Psoas muscle (tissue), 7 donors: ENCODE measurements at regions not wholly inside any gene's neighbourhood (a gene's known extent, or its start where the extent isn't known, plus 50 kb on each side); places are given as distances from the start of the nearest gene placed in this dataset.

ENCODE experiments used
- ATAC-seq, 4 donors: fragments of 200-7000 bp; cut with Tn5 transposase; one replicate each; pipeline ENCODE4 v1.9.1; 2020; ENCODE audit warnings: moderate library complexity in 3 of 4, mild to moderate bottlenecking in 2 of 4
- DNase-seq, 2 donors: peaks; one replicate each; pipeline ENCODE4 v3.0.0-alpha.2; 2020
- H3K27ac ChIP-seq: fragments of 200-600 bp; one replicate; pipeline ENCODE4 v1.8.0; 2022
- H3K27me3 ChIP-seq, 3 donors: fragments of 200-600 bp in 1 of 3; one replicate each; pipeline versions ENCODE4 v1.6.1 to v1.8.0; 2013 to 2022; ENCODE audit warnings: low read length in 2 of 3, mild to moderate bottlenecking in 2 of 3, moderate library complexity in 1 of 3; ENCODE audit not compliant: insufficient read depth in 3 of 3
- H3K36me3 ChIP-seq, 2 donors: fragments of 200-600 bp in 1 of 2; one replicate each; pipeline versions ENCODE4 v1.6.1 to v1.8.0; 2013 to 2022; ENCODE audit warnings: low read depth in 1 of 2, mild to moderate bottlenecking in 1 of 2, moderate library complexity in 1 of 2; ENCODE audit not compliant: insufficient read depth in 1 of 2
- H3K4me1 ChIP-seq: fragments of 200-600 bp; one replicate; pipeline ENCODE4 v1.8.0; 2022
- H3K4me3 ChIP-seq: fragments of 200-600 bp; one replicate; pipeline ENCODE4 v1.8.0; 2022; ENCODE audit warnings: mild to moderate bottlenecking
- H3K9me3 ChIP-seq: fragments of 200-600 bp; one replicate; pipeline ENCODE4 v1.8.0; 2022
- WGBS, 3 donors: extraction: QIAGEN DNeasy Blood & Tissue Kit; methylation state at CpG; one replicate each; pipeline versions ENCODE4 v1.1.6 to v1.1.7; 2013; 5-methylcytosine and 5-hydroxymethylcytosine counted together
- intact Hi-C, 2 donors: fragments of 100-400 bp; cut with DNase I; formaldehyde crosslinking; loops; one replicate each; pipeline versions ENCODE4 v1.11.0 to v1.14.2; 2022
- TF ChIP-seq, protein P1 (sequence below): fragments of 200-600 bp; IDR thresholded peaks from one replicate; pipeline ENCODE4 v1.8.0; 2022; ENCODE audit warnings: antibody characterized with exemption
- donor health status: healthy with polysubstance abuse.
- donor health status: DM: no; HTN: no; CAD: no; lungs with moderate emphysema.
- donor health status: Bipolar disorder and iron deficiency.
- donor health status: healthy.
- donor health status: DM: yes; HTN: yes; CAD: no.
- donor health status: DM: no; HTN: no; CAD: no.
- donor health status: DM: yes; HTN: yes; CAD: no.

DNA sequence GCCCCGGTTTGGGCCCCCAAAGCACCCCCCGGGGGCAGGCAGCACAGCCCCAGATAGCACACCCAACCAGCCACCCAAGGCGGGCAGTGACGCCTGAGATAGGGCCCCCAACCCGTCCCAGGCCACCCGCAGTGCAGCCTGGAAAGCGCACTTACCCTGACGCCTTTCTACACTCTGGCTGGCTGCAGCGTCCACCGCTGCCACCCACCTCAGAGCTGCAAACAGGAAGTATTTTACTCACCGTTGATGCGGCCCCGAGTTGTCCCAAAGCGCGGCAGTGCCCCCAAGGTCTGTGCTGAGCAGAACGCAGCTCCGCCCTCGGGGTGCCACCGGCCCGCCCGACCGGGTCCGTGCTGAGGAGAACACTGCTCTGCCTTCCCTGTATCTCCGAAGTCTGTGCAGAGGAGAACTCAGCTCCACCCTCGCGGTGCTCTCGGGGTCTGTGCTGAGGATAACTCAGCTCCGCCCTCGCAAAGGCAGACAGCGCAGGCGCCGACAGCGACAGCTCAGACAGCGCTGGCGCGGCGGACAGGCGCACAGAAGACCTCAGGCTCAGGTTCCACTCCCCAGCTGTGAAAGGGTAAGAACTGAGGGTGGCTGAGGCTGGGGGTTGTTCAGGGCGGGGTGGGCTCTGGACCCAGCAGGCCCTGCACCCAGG is 786.9 kb downstream of the CDY1 start:
- no peaks in the 10 kb centered on the region for H3K4me1 ChIP-seq
- no peaks in the 10 kb centered on the region for H3K9me3 ChIP-seq
- intact Hi-C loops = no loop called here
- no peaks in the 10 kb centered on the region for H3K27me3 ChIP-seq
- TF ChIP-seq, protein P1, sequence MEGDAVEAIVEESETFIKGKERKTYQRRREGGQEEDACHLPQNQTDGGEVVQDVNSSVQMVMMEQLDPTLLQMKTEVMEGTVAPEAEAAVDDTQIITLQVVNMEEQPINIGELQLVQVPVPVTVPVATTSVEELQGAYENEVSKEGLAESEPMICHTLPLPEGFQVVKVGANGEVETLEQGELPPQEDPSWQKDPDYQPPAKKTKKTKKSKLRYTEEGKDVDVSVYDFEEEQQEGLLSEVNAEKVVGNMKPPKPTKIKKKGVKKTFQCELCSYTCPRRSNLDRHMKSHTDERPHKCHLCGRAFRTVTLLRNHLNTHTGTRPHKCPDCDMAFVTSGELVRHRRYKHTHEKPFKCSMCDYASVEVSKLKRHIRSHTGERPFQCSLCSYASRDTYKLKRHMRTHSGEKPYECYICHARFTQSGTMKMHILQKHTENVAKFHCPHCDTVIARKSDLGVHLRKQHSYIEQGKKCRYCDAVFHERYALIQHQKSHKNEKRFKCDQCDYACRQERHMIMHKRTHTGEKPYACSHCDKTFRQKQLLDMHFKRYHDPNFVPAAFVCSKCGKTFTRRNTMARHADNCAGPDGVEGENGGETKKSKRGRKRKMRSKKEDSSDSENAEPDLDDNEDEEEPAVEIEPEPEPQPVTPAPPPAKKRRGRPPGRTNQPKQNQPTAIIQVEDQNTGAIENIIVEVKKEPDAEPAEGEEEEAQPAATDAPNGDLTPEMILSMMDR = no peak
- DNase-seq (no peak), ATAC-seq (no peak)
- 72 to 77% methylated on average over 38 to 39 of the region's 39 CpGs; no CpG with 5 or more reads in 1 of the 3 donors for WGBS, 3 donors
- no peak overlapping the region for H3K4me3 ChIP-seq
- H3K27ac ChIP-seq = no peak overlapping the region
- H3K36me3 ChIP-seq = no peaks in the 10 kb centered on the region

GRCh38 chrY:26409329-26409712 is 787.4 kb downstream of the CDY1 start:
- Histone ChIP-seq H3K4me3 (no peak overlapping the region), H3K4me1 (no peaks in the 10 kb centered on the region), H3K9me3 (no peaks in the 10 kb centered on the region), H3K27me3 (no peaks in the 10 kb centered on the region), H3K27ac (no peak overlapping the region), H3K36me3 (no peaks in the 10 kb centered on the region)
- DNase-seq (no peak), ATAC-seq (no peak)
- intact Hi-C loops = no loop called here
- TF ChIP-seq, protein P1 = no peak
- WGBS, 3 donors = 84 to 87% methylated on average over 10 to 27 of the region's 27 CpGs; no CpG with 5 or more reads in 1 of the 3 donors
